ENCODE measurements at regions not wholly inside any gene's neighbourhood (a gene's known extent, or its start where the extent isn't known, plus 50 kb on each side); places are given as distances from the start of the nearest gene placed in this dataset.
"Not testable (repeated sequence)": the region's sequence is repeated elsewhere in the genome, so short reads cannot be mapped to it uniquely, and the experiment has no call there.

DNA sequence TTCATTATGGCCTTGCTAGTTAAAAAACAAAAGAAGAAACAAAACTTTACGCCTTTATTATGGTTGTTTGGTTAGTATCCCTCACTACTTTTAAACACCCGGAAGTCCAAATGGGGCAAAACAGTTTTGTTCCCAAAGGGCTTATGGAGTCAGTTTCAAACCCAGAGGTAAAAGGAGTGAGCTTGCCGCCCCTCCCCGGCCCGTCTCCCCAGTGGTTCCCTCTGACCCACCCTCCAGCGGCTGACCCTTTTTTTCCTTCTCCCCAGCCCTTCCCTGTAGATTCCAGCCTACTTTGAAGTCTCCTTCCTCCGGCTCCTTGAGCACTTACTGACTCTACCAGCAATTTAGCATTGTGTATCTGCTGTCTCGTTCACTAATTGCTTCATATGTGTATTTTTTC, 209.2 kb downstream of the ICOS start:
- peaks cover 0 to 7% of the 10 kb centered on the region in 2 donors for H3K4me1 ChIP-seq (ENCODE audit: control insufficient read depth in 1 of 2, insufficient read depth in 2 of 2, low read length in 2 of 2)
- H3K9me3 ChIP-seq (ENCODE audit: control insufficient read depth in 1 of 2, low read length in 2 of 2): no peaks in the 10 kb centered on the region
- peak overlapping the region; percentile 59 to 69 for H3K4me3 ChIP-seq (ENCODE audit: low read depth in 1 of 2, low read length in 2 of 2)
- H3K27me3 ChIP-seq (ENCODE audit: low read depth, low read length): no peaks in the 10 kb centered on the region
- no peaks in the 10 kb centered on the region for H3K36me3 ChIP-seq (ENCODE audit: control insufficient read depth in 1 of 2, insufficient read depth in 2 of 2, low read length in 2 of 2)
- peak overlapping the region; percentile 42 for H3K27ac ChIP-seq (ENCODE audit: low read length)

DNA sequence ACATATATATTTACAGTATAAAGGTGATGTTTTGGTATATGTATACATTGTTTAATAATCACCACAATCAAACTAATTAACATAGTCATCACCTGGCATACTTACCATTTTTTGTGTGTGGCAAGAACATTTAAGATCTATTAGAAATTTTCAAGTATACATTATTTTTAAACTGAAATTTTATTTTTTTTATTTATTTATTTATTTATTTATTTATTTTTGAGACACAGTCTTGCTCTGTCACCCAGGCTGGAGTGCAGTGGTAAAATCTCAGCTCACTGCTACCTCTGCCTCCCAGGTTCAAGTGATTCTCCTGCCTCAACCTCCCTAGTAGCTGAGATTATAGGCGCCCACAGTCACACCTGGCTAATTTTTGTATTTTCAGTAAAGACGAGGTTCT, 210.5 kb downstream of the ICOS start:
- H3K9me3 ChIP-seq (ENCODE audit: control insufficient read depth in 1 of 2, low read length in 2 of 2); H3K4me1 ChIP-seq (ENCODE audit: control insufficient read depth in 1 of 2, insufficient read depth in 2 of 2, low read length in 2 of 2); H3K36me3 ChIP-seq (ENCODE audit: control insufficient read depth in 1 of 2, insufficient read depth in 2 of 2, low read length in 2 of 2); H3K4me3 ChIP-seq (ENCODE audit: low read depth in 1 of 2, low read length in 2 of 2); H3K27ac ChIP-seq (ENCODE audit: low read length); H3K27me3 ChIP-seq (ENCODE audit: low read depth, low read length): not testable (repeated sequence)

DNA sequence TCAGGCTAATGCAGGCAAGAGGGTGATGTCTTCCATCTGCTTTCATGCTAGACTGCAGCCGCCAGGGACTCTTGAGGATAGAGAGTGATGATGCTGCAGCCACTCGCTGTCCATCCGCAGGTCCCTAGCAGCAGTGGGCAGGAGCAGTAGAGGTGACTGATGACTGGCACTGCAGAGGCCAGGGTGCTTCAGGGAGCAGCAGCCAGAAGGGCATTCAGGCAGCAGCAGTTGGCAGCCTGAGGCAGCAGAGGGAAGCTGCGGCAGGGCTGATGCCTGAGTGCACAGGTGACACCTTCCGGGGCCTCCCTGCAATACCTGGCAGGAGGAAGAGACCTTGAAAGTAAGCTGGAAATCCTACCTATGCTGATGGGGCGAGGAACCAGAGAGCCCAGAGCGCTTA, 214.2 kb downstream of the ICOS start:
- H3K9me3 ChIP-seq (ENCODE audit: control insufficient read depth in 1 of 2, low read length in 2 of 2): no peaks in the 10 kb centered on the region
- no peaks in the 10 kb centered on the region for H3K27me3 ChIP-seq (ENCODE audit: low read depth, low read length)
- H3K27ac ChIP-seq (ENCODE audit: low read length): no peak overlapping the region
- H3K4me3 ChIP-seq (ENCODE audit: low read depth in 1 of 2, low read length in 2 of 2): no peak overlapping the region
- peaks cover 3 to 6% of the 10 kb centered on the region in 2 donors for H3K4me1 ChIP-seq (ENCODE audit: control insufficient read depth in 1 of 2, insufficient read depth in 2 of 2, low read length in 2 of 2)
- no peaks in the 10 kb centered on the region for H3K36me3 ChIP-seq (ENCODE audit: control insufficient read depth in 1 of 2, insufficient read depth in 2 of 2, low read length in 2 of 2)

DNA sequence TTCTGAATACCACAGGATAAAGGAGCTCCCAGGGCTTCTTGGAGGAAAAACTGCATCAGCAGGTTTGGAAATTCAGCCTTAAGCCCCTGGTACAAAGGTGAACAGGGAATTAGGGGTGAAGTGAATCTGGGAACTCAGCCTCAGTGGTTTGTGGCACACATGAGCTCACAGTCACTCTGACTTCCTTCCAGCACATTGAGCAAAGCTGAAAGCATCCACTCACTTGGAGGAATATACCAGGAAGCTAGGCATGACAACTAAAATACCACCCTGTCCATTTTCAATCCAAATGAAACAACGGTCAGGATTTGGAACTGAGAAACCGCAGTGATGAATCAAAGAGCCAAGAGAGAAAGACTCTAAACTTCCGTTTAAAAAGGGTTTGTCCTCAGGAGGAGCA, 216.1 kb downstream of the ICOS start:
- Histone ChIP-seq H3K4me3 (ENCODE audit: low read depth in 1 of 2, low read length in 2 of 2) (no peak overlapping the region), H3K27me3 (ENCODE audit: low read depth, low read length) (no peaks in the 10 kb centered on the region), H3K36me3 (ENCODE audit: control insufficient read depth in 1 of 2, insufficient read depth in 2 of 2, low read length in 2 of 2) (no peaks in the 10 kb centered on the region), H3K4me1 (ENCODE audit: control insufficient read depth in 1 of 2, insufficient read depth in 2 of 2, low read length in 2 of 2) (peaks cover 3 to 6% of the 10 kb centered on the region in 2 donors), H3K27ac (ENCODE audit: low read length) (no peak overlapping the region), H3K9me3 (ENCODE audit: control insufficient read depth in 1 of 2, low read length in 2 of 2) (no peaks in the 10 kb centered on the region)

DNA sequence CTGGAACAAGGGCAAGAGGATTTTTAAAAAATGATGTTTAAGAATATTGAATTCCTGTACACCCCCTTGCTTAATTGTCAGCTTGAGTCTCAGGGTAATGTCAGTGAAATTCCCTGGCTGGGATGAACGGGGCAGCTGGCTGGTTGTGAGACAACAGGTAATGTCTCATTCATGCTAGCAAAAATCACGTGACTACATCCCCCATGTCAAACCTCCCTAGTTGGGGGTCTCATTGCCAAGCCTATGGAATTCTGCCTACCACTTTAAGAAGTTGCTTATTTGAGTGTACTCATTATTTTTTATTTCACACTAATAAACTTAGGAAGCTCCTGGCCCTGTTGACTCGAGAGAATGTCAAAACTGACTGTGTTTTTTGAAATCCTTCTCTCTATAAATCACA, 218.3 kb downstream of the ICOS start:
- peaks cover 3 to 6% of the 10 kb centered on the region in 2 donors for H3K4me1 ChIP-seq (ENCODE audit: control insufficient read depth in 1 of 2, insufficient read depth in 2 of 2, low read length in 2 of 2)
- no peaks in the 10 kb centered on the region for H3K36me3 ChIP-seq (ENCODE audit: control insufficient read depth in 1 of 2, insufficient read depth in 2 of 2, low read length in 2 of 2)
- no peaks in the 10 kb centered on the region for H3K9me3 ChIP-seq (ENCODE audit: control insufficient read depth in 1 of 2, low read length in 2 of 2)
- H3K4me3 ChIP-seq (ENCODE audit: low read depth in 1 of 2, low read length in 2 of 2): no peak overlapping the region
- no peaks in the 10 kb centered on the region for H3K27me3 ChIP-seq (ENCODE audit: low read depth, low read length)
- no peak overlapping the region for H3K27ac ChIP-seq (ENCODE audit: low read length)

DNA sequence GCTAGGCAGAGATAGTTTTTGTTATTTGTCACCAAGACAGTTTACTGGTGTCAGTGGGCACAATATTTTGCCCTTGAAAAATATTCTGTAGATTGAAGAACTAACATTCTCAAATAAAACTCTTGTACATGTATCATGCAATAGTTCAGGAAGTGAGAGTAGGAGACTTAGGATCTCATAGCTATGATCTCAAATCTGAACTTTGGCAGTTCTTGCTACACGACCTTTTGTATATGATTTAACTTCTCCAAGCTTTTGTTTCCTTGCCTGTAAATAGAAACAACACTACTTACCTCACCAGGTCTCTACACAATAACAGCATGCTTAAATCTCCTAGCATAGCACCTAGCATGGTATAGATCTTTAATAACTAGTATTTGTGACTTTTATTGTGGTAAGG, 219.9 kb downstream of the ICOS start:
- Histone ChIP-seq H3K27me3 (ENCODE audit: low read depth, low read length) (no peaks in the 10 kb centered on the region), H3K9me3 (ENCODE audit: control insufficient read depth in 1 of 2, low read length in 2 of 2) (no peaks in the 10 kb centered on the region), H3K4me3 (ENCODE audit: low read depth in 1 of 2, low read length in 2 of 2) (no peak overlapping the region), H3K4me1 (ENCODE audit: control insufficient read depth in 1 of 2, insufficient read depth in 2 of 2, low read length in 2 of 2) (peaks cover 3 to 6% of the 10 kb centered on the region in 2 donors), H3K36me3 (ENCODE audit: control insufficient read depth in 1 of 2, insufficient read depth in 2 of 2, low read length in 2 of 2) (no peaks in the 10 kb centered on the region), H3K27ac (ENCODE audit: low read length) (no peak overlapping the region)

DNA sequence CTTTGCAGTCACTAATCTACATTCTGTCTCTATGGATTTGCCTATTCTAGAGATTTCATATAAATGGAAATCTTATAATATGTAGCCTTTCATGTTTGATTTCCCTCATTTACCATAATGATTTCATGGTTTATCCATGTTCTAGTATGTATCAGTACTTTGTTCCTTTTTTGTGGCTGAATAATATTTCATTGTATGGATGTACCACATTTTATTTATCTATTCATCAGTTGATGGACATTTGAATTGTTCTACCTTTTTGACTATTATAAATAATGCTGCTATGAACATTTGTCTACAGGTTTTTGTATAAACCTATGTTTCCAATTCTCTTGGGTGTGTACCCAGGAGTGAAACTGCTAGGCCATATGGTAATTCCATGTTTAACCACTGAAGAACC, 221.1 kb downstream of the ICOS start:
- Histone ChIP-seq H3K4me1 (ENCODE audit: control insufficient read depth in 1 of 2, insufficient read depth in 2 of 2, low read length in 2 of 2) (peaks cover 3 to 6% of the 10 kb centered on the region in 2 donors), H3K27me3 (ENCODE audit: low read depth, low read length) (no peaks in the 10 kb centered on the region), H3K27ac (ENCODE audit: low read length) (no peak overlapping the region), H3K36me3 (ENCODE audit: control insufficient read depth in 1 of 2, insufficient read depth in 2 of 2, low read length in 2 of 2) (no peaks in the 10 kb centered on the region), H3K9me3 (ENCODE audit: control insufficient read depth in 1 of 2, low read length in 2 of 2) (no peaks in the 10 kb centered on the region), H3K4me3 (ENCODE audit: low read depth in 1 of 2, low read length in 2 of 2) (no peak overlapping the region)

DNA sequence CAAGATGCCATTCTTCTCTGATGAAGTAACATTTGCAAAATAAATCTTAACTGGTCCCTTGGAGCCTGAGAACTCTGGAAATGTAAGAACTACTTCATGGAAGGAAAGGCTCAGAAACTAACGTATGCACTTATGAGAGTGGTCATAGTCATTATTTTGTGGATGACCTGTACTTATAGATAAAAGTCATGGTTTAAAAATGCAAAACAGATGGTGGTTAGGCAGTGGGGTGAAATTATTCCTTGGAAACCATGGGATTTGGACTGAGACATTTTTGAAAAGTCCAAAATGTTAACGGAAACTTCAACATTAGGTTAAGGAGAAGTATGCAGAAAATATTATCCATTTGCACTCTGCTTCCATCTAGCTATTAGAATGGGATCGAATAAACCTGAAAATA, 223.0 kb downstream of the ICOS start:
- no peaks in the 10 kb centered on the region for H3K27me3 ChIP-seq (ENCODE audit: low read depth, low read length)
- H3K9me3 ChIP-seq (ENCODE audit: control insufficient read depth in 1 of 2, low read length in 2 of 2): no peaks in the 10 kb centered on the region
- no peaks in the 10 kb centered on the region for H3K36me3 ChIP-seq (ENCODE audit: control insufficient read depth in 1 of 2, insufficient read depth in 2 of 2, low read length in 2 of 2)
- no peak overlapping the region for H3K4me3 ChIP-seq (ENCODE audit: low read depth in 1 of 2, low read length in 2 of 2)
- no peaks in the 10 kb centered on the region for H3K4me1 ChIP-seq (ENCODE audit: control insufficient read depth in 1 of 2, insufficient read depth in 2 of 2, low read length in 2 of 2)
- H3K27ac ChIP-seq (ENCODE audit: low read length): no peak overlapping the region

DNA sequence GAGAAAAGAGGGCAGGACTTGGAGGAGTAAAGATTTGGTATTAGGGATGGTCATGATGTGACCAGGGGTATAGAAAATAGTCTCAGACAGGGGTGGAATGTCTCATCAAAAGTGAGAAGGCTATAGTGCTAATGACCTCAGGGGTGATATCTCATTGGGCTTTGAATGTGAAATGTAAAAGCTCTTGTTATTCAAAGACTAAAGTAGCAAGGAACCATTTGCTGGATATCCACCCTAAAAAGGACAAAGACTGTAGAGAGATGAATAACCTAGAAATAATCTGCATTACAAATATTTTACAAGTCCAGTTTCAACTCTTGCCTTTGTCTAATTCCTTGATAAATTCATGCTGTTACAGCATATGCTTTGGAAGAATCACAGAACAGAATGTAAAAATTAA, 224.4 kb downstream of the ICOS start:
- H3K27ac ChIP-seq (ENCODE audit: low read length): no peak overlapping the region
- H3K9me3 ChIP-seq (ENCODE audit: control insufficient read depth in 1 of 2, low read length in 2 of 2): no peaks in the 10 kb centered on the region
- no peaks in the 10 kb centered on the region for H3K27me3 ChIP-seq (ENCODE audit: low read depth, low read length)
- no peaks in the 10 kb centered on the region for H3K4me1 ChIP-seq (ENCODE audit: control insufficient read depth in 1 of 2, insufficient read depth in 2 of 2, low read length in 2 of 2)
- H3K4me3 ChIP-seq (ENCODE audit: low read depth in 1 of 2, low read length in 2 of 2): no peak overlapping the region
- no peaks in the 10 kb centered on the region for H3K36me3 ChIP-seq (ENCODE audit: control insufficient read depth in 1 of 2, insufficient read depth in 2 of 2, low read length in 2 of 2)

DNA sequence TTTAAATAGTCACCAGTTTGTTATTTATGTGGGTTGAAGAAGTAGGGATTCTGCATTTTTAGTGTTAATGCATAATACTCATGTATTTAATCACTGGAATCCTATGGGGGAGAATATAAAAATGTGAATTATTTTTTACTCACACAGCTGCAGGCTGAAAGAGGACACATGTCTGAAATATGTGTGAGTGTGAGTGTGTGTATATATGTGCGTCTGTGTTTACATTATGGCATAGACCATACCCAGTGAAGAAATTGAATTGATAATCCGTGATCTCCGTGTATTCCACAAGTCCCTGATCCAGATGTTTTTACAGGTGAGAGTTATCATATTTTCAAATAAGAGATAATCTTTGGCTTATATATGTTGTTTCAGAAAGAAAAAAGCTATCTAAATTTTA, 225.3 kb downstream of the ICOS start:
- Histone ChIP-seq H3K9me3 (ENCODE audit: control insufficient read depth in 1 of 2, low read length in 2 of 2) (no peaks in the 10 kb centered on the region), H3K4me1 (ENCODE audit: control insufficient read depth in 1 of 2, insufficient read depth in 2 of 2, low read length in 2 of 2) (no peaks in the 10 kb centered on the region), H3K27ac (ENCODE audit: low read length) (no peak overlapping the region), H3K27me3 (ENCODE audit: low read depth, low read length) (no peaks in the 10 kb centered on the region), H3K4me3 (ENCODE audit: low read depth in 1 of 2, low read length in 2 of 2) (no peak overlapping the region), H3K36me3 (ENCODE audit: control insufficient read depth in 1 of 2, insufficient read depth in 2 of 2, low read length in 2 of 2) (no peaks in the 10 kb centered on the region)

DNA sequence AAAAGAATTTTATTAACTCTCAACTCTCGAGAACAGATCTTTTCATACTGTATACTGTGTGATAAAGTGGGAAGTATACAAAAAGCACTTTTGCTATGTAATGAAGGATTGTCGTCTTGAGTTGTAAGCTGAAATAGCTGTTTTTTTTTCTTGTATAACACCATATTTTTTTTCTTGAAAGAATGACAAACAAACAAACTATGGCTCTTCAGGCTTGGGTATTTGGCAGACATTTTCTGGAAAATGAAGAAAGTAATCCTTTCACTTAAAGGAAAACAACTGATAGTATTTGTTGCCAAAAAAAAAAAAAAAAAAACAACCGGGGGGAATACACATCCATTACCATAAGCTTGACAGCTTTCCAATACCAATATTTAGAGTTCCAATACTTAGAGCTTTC, 230.4 kb downstream of the ICOS start:
- Histone ChIP-seq H3K27ac (ENCODE audit: low read length) (no peak overlapping the region), H3K4me3 (ENCODE audit: low read depth in 1 of 2, low read length in 2 of 2) (no peak overlapping the region), H3K36me3 (ENCODE audit: control insufficient read depth in 1 of 2, insufficient read depth in 2 of 2, low read length in 2 of 2) (no peaks in the 10 kb centered on the region), H3K9me3 (ENCODE audit: control insufficient read depth in 1 of 2, low read length in 2 of 2) (no peaks in the 10 kb centered on the region), H3K27me3 (ENCODE audit: low read depth, low read length) (no peaks in the 10 kb centered on the region), H3K4me1 (ENCODE audit: control insufficient read depth in 1 of 2, insufficient read depth in 2 of 2, low read length in 2 of 2) (no peaks in the 10 kb centered on the region)

DNA sequence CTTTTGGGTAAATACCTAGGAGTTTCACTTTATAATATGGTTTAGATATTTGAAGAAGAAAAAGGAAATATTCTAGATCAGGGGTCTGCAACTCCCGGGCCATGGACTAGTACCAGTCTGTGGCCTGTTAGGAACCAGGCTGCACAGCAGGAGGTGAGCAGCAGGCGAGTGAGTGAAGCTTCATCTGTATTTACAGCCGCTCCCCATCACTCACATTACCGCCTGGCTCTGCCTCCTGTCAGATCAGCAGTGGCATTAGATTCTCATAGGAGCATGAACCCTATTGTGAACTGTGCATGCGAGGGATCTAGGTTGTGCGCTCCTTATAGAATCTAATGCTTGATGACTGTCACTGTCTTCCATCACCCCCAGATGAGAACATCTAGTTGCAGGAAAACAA, 231.1 kb downstream of the ICOS start:
- not testable (repeated sequence) for H3K36me3 ChIP-seq (ENCODE audit: control insufficient read depth in 1 of 2, insufficient read depth in 2 of 2, low read length in 2 of 2); H3K9me3 ChIP-seq (ENCODE audit: control insufficient read depth in 1 of 2, low read length in 2 of 2); H3K27ac ChIP-seq (ENCODE audit: low read length); H3K27me3 ChIP-seq (ENCODE audit: low read depth, low read length); H3K4me1 ChIP-seq (ENCODE audit: control insufficient read depth in 1 of 2, insufficient read depth in 2 of 2, low read length in 2 of 2); H3K4me3 ChIP-seq (ENCODE audit: low read depth in 1 of 2, low read length in 2 of 2)
